ENCODE measurements at regions not wholly inside any gene's neighbourhood (a gene's known extent, or its start where the extent isn't known, plus 50 kb on each side); places are given as distances from the start of the nearest gene placed in this dataset.
A peak's percentile ranks its signal among the peaks of the same experiment; 100 is the strongest.

- Histone ChIP-seq H3K36me3 (ENCODE audit: control insufficient read depth in 2 of 2, insufficient read depth in 1 of 2, low read length in 2 of 2) (no peaks in the 10 kb centered on the region), H3K4me3 (ENCODE audit: low read depth, low read length) (no peak overlapping the region), H3K27ac (ENCODE audit: extremely low read depth, low read depth, low read length) (no peak overlapping the region), H3K9me3 (ENCODE audit: control insufficient read depth, insufficient read depth, low read depth, low read length) (no peaks in the 10 kb centered on the region), H3K4me1 (ENCODE audit: control insufficient read depth, insufficient read depth, low read length) (no peaks in the 10 kb centered on the region)
- ChIA-PET CTCF (no interaction called here), POLR2A (no interaction called here)
- TF ChIP-seq ZNF654 (tag by site-specific recombination; IDR thresholded peaks at IDR 0.05; ENCODE audit: low read depth) (0 out of 2 replicates have a peak, but pooled peaks have one; percentile 6), ZNF221 (tag by site-specific recombination; IDR thresholded peaks at IDR 0.05; ENCODE audit: borderline replicate concordance) (no peak), ZNF626 (tag by site-specific recombination; IDR thresholded peaks at IDR 0.05) (no peak), ZNF623 (tag by site-specific recombination; IDR thresholded peaks at IDR 0.05) (peak; percentile 49), ZNF518A (tag by site-specific recombination; conservative IDR thresholded peaks at IDR 0.05; ENCODE audit: low read depth) (peak; percentile 62), ZBTB26 (tag by site-specific recombination; optimal IDR thresholded peaks at IDR 0.05) (no peak), MYNN (tag by site-specific recombination; IDR thresholded peaks at IDR 0.05; ENCODE audit: borderline replicate concordance) (no peak), ZNF747 (tag by site-specific recombination; IDR thresholded peaks at IDR 0.05) (no peak), ZNF677 (tag by site-specific recombination; IDR thresholded peaks at IDR 0.05) (no peak), ZNF394 (tag by site-specific recombination; IDR thresholded peaks at IDR 0.05; ENCODE audit: borderline replicate concordance) (peak; percentile 75; the same call in 1 of the 2 replicates), GFI1B (tag by site-specific recombination; IDR thresholded peaks at IDR 0.05) (no peak), ZNF354C (tag by site-specific recombination; IDR thresholded peaks at IDR 0.05; ENCODE audit: borderline replicate concordance, low read depth) (no peak), ZNF660 (tag by site-specific recombination; IDR thresholded peaks at IDR 0.05) (no peak), TCF7L2 (IDR thresholded peaks at IDR 0.05; ENCODE audit: borderline replicate concordance, low read depth, low read length) (no peak), ZNF132 (tag by site-specific recombination; IDR thresholded peaks at IDR 0.05; ENCODE audit: borderline replicate concordance) (no peak), WT1 (tag by site-specific recombination; IDR thresholded peaks at IDR 0.05) (no peak), ZNF513 (tag by site-specific recombination; IDR thresholded peaks at IDR 0.05) (no peak), ZSCAN18 (tag by site-specific recombination; IDR thresholded peaks at IDR 0.05) (no peak), ZNF175 (tag by site-specific recombination; IDR thresholded peaks at IDR 0.05) (no peak), GLIS1 (tag by site-specific recombination; IDR thresholded peaks at IDR 0.05) (no peak), ZNF138 (tag by site-specific recombination; IDR thresholded peaks at IDR 0.05; ENCODE audit: borderline replicate concordance) (no peak), ZNF571 (tag by site-specific recombination; IDR thresholded peaks at IDR 0.05) (no peak), ZNF24 (tag by site-specific recombination; IDR thresholded peaks at IDR 0.05) (no peak), ZNF549 (tag by site-specific recombination; IDR thresholded peaks at IDR 0.05) (no peak), ZNF792 (tag by site-specific recombination; IDR thresholded peaks at IDR 0.05) (no peak), ZNF37A (tag by site-specific recombination; IDR thresholded peaks at IDR 0.05) (no peak), ZXDB (tag by site-specific recombination; IDR thresholded peaks at IDR 0.05) (no peak), ZNF510 (tag by site-specific recombination; IDR thresholded peaks at IDR 0.05; ENCODE audit: insufficient replicate concordance) (peak; percentile 23), MEIS1 (CRISPR knock-in tag; IDR thresholded peaks at IDR 0.05; ENCODE audit: borderline replicate concordance) (no peak), KLF17 (tag by site-specific recombination; IDR thresholded peaks at IDR 0.05) (no peak)
Observed at GRCh38 chr13:19123502-19123901, 58.1 kb downstream of the TUBA3C start.

All from HEK293 (cell line).